ENCODE measurements at regions not wholly inside any gene's neighbourhood (a gene's known extent, or its start where the extent isn't known, plus 50 kb on each side); places are given as distances from the start of the nearest gene placed in this dataset.

- Histone ChIP-seq H3K9me3 (ENCODE audit: control extremely low read depth in 1 of 3, control insufficient read depth in 2 of 3, insufficient read depth in 1 of 3, low read length in 2 of 3) (no peaks in the 10 kb centered on the region), H3K27ac (ENCODE audit: low read length in 2 of 2) (no peak overlapping the region), H3K27me3 (replicated peaks in 1 of 4; ENCODE audit: control extremely low read depth in 1 of 4, control insufficient read depth in 3 of 4, insufficient read depth in 4 of 4, low read length in 3 of 4) (no peaks in the 10 kb centered on the region), H2AFZ (ENCODE audit: insufficient read depth, low read depth, low read length, poor library complexity, severe bottlenecking) (no peak overlapping the region), H3K79me2 (ENCODE audit: control insufficient read depth, insufficient read depth, low read length) (no peaks in the 10 kb centered on the region), H3K4me2 (replicated peaks; ENCODE audit: low read depth, low read length, poor library complexity, severe bottlenecking) (no peak overlapping the region), H3K9ac (ENCODE audit: low read length) (no peak overlapping the region), H3K4me1 (ENCODE audit: control insufficient read depth in 2 of 2, insufficient read depth in 2 of 2, low read length in 2 of 2) (no peaks in the 10 kb centered on the region), H4K20me1 (ENCODE audit: control insufficient read depth, insufficient read depth, low read length, poor library complexity, severe bottlenecking) (no peaks in the 10 kb centered on the region), H3K4me3 (ENCODE audit: control extremely low read depth in 1 of 5, extremely low read depth in 1 of 5, insufficient read depth in 1 of 5, low read depth in 2 of 5, low read length in 4 of 5) (no peak overlapping the region), H3K36me3 (replicated peaks in 1 of 2; ENCODE audit: control extremely low read depth in 1 of 2, control insufficient read depth in 1 of 2, extremely low read depth in 1 of 2, insufficient read depth in 2 of 2, low read length in 1 of 2) (no peaks in the 10 kb centered on the region)
- no peaks in the 10 kb centered on the region for H3K27me3 Mint-ChIP-seq
- no peak overlapping the region for H3K27ac Mint-ChIP-seq
- 100% methylated on average over 1 of the region's 3 CpGs for WGBS (ENCODE audit: insufficient coverage)
- ChIA-PET CTCF (no interaction called here), POLR2A (no interaction called here)
- H3K4me1 Mint-ChIP-seq: peaks cover 11% of the 10 kb centered on the region
- no peak for DNase-seq
- H3K4me3 Mint-ChIP-seq: no peak overlapping the region
- no peak for ATAC-seq (ENCODE audit: low read depth)
- intact Hi-C loops (cut with micrococcal nuclease): no loop called here
- H3K9me3 Mint-ChIP-seq (ENCODE audit: insufficient read depth): peaks cover 2% of the 10 kb centered on the region
- TF ChIP-seq, protein P1, sequence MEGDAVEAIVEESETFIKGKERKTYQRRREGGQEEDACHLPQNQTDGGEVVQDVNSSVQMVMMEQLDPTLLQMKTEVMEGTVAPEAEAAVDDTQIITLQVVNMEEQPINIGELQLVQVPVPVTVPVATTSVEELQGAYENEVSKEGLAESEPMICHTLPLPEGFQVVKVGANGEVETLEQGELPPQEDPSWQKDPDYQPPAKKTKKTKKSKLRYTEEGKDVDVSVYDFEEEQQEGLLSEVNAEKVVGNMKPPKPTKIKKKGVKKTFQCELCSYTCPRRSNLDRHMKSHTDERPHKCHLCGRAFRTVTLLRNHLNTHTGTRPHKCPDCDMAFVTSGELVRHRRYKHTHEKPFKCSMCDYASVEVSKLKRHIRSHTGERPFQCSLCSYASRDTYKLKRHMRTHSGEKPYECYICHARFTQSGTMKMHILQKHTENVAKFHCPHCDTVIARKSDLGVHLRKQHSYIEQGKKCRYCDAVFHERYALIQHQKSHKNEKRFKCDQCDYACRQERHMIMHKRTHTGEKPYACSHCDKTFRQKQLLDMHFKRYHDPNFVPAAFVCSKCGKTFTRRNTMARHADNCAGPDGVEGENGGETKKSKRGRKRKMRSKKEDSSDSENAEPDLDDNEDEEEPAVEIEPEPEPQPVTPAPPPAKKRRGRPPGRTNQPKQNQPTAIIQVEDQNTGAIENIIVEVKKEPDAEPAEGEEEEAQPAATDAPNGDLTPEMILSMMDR (IDR thresholded peaks at IDR 0.05): no peak
- TF ChIP-seq EZH2 (IDR thresholded peaks at IDR 0.05; ENCODE audit: borderline replicate concordance, insufficient read depth, low read depth, low read length, poor library complexity, severe bottlenecking): no peak
Observed at GRCh38 chr5:67897431-67897830, 318.1 kb upstream of the PIK3R1 start.

DNA sequence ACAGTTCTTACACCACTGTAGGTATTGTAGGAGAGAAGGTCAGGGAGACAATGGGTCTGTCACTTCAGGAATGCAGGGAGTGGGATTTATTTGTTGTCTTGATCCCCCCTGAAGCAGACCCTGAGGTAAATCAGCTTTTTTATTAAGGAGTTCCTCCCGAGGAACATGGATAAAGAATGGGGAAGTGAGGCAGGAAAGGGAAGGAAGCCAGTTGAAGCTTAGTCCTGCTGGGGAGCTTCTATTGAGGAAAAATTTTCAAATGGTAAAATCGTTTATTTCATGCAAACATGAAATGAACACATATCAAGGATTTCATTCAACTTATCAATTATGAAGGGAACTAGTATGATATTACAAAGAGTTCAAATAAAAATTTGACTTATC, 318.6 kb upstream of the PIK3R1 start:
- no peak overlapping the region for H3K4me3 ChIP-seq (ENCODE audit: control extremely low read depth in 1 of 5, extremely low read depth in 1 of 5, insufficient read depth in 1 of 5, low read depth in 2 of 5, low read length in 4 of 5)
- H3K9ac ChIP-seq (ENCODE audit: low read length): no peak overlapping the region
- no peak overlapping the region for H2AFZ ChIP-seq (ENCODE audit: insufficient read depth, low read depth, low read length, poor library complexity, severe bottlenecking)
- no peaks in the 10 kb centered on the region for H3K4me1 ChIP-seq (ENCODE audit: control insufficient read depth in 2 of 2, insufficient read depth in 2 of 2, low read length in 2 of 2)
- Mint-ChIP-seq H3K9me3 (ENCODE audit: insufficient read depth) (peaks cover 2% of the 10 kb centered on the region), H3K4me1 (peaks cover 11% of the 10 kb centered on the region), H3K27ac (no peak overlapping the region), H3K27me3 (no peaks in the 10 kb centered on the region), H3K4me3 (no peak overlapping the region)
- H3K36me3 ChIP-seq (replicated peaks in 1 of 2; ENCODE audit: control extremely low read depth in 1 of 2, control insufficient read depth in 1 of 2, extremely low read depth in 1 of 2, insufficient read depth in 2 of 2, low read length in 1 of 2): no peaks in the 10 kb centered on the region
- POLR2A ChIA-PET: no interaction called here
- CTCF ChIA-PET: no interaction called here
- DNase-seq (no peak), ATAC-seq (ENCODE audit: low read depth) (no peak)
- no peaks in the 10 kb centered on the region for H3K9me3 ChIP-seq (ENCODE audit: control extremely low read depth in 1 of 3, control insufficient read depth in 2 of 3, insufficient read depth in 1 of 3, low read length in 2 of 3)
- no peaks in the 10 kb centered on the region for H3K27me3 ChIP-seq (replicated peaks in 1 of 4; ENCODE audit: control extremely low read depth in 1 of 4, control insufficient read depth in 3 of 4, insufficient read depth in 4 of 4, low read length in 3 of 4)
- 0% methylated on average over 1 of the region's 2 CpGs for WGBS (ENCODE audit: insufficient coverage)
- intact Hi-C loops (cut with micrococcal nuclease): no loop called here
- no peaks in the 10 kb centered on the region for H4K20me1 ChIP-seq (ENCODE audit: control insufficient read depth, insufficient read depth, low read length, poor library complexity, severe bottlenecking)
- H3K27ac ChIP-seq (ENCODE audit: low read length in 2 of 2): no peak overlapping the region
- no peaks in the 10 kb centered on the region for H3K79me2 ChIP-seq (ENCODE audit: control insufficient read depth, insufficient read depth, low read length)
- no peak overlapping the region for H3K4me2 ChIP-seq (replicated peaks; ENCODE audit: low read depth, low read length, poor library complexity, severe bottlenecking)
- TF ChIP-seq, protein P1 (IDR thresholded peaks at IDR 0.05): no peak
- TF ChIP-seq EZH2 (IDR thresholded peaks at IDR 0.05; ENCODE audit: borderline replicate concordance, insufficient read depth, low read depth, low read length, poor library complexity, severe bottlenecking): no peak

Data from B cell (primary cell).